H1 (cell line): ENCODE measurements at regions not wholly inside any gene's neighbourhood (a gene's known extent, or its start where the extent isn't known, plus 50 kb on each side); places are given as distances from the start of the nearest gene placed in this dataset.

Experiments used
- CTCF ChIA-PET: fragments of 300-600 bp; sonication (Branson Sonifier 250); formaldehyde crosslinking; loops from one replicate; lab custom pipeline; 2021; ENCODE audit not compliant: partially characterized antibody; lab: Charles Lee
- POLR2A ChIA-PET: fragments of 300-600 bp; sonication (Branson Sonifier 250); formaldehyde crosslinking; loops from one replicate; lab custom pipeline; 2021; ENCODE audit warnings: inconsistent platforms; ENCODE audit not compliant: partially characterized antibody; lab: Charles Lee
- DNase-seq, 2 experiments: peaks; one replicate each; pipeline versions ENCODE4 v3.0.0 to v3.0.0-alpha.2; 2010 to 2022; ENCODE audit warnings: low spot score in 2 of 2, low read depth in 1 of 2, mixed read lengths in 1 of 2
- FAIRE-seq: peaks from 2 replicates; lab custom pipeline; 2011; peaks lifted over from hg19 to GRCh38; lab: Jason Lieb, UNC
- H2AFZ ChIP-seq: 2 replicates; pipeline ENCODE4 v1.8.1; 2012; ENCODE audit warnings: low read length, inconsistent platforms
- H2AK5ac ChIP-seq: 2 replicates; pipeline ENCODE4 v1.6.1; 2013; ENCODE audit warnings: low read depth, low read length
- H2BK120ac ChIP-seq: replicated peaks from 2 replicates; pipeline ENCODE3; 2013; ENCODE audit warnings: low read depth, low read length, inconsistent platforms
- H2BK12ac ChIP-seq: 2 replicates; pipeline ENCODE4 v1.6.1; 2013; ENCODE audit warnings: low read depth, low read length
- H2BK15ac ChIP-seq: 2 replicates; pipeline ENCODE4 v1.6.1; 2013; ENCODE audit warnings: low read length
- H2BK20ac ChIP-seq: 2 replicates; pipeline ENCODE4 v1.6.1; 2013; ENCODE audit warnings: low read length
- H2BK5ac ChIP-seq: 2 replicates; pipeline ENCODE4 v1.6.1; 2013; ENCODE audit warnings: low read depth, low read length
- H3K14ac ChIP-seq: 2 replicates; pipeline ENCODE4 v1.6.1; 2013; ENCODE audit warnings: inconsistent platforms; ENCODE audit not compliant: insufficient read length
- H3K18ac ChIP-seq: 2 replicates; pipeline ENCODE4 v1.6.1; 2013; ENCODE audit warnings: low read length; ENCODE audit errors: extremely low read depth
- H3K23ac ChIP-seq: 2 replicates; pipeline ENCODE4 v1.6.1; 2013; ENCODE audit warnings: inconsistent platforms; ENCODE audit not compliant: insufficient read length
- H3K23me2 ChIP-seq: 2 replicates; pipeline ENCODE4 v1.6.1; 2013; ENCODE audit warnings: low read depth, low read length
- H3K27ac ChIP-seq: 2 replicates; pipeline ENCODE4 v1.6.1; 2011; ENCODE audit warnings: low read depth, low read length, inconsistent platforms
- H3K27me3 ChIP-seq, 4 experiments: replicated peaks in 1 of 4; 1 replicate in 1 of 4; 2 replicates in 3 of 4; pipeline versions ENCODE4 v1.6.1 to v1.8.1; 2011 to 2013; ENCODE audit warnings: low read length in 3 of 4, mild to moderate bottlenecking in 3 of 4, inconsistent platforms in 2 of 4, mixed read lengths in 2 of 4, moderate library complexity in 1 of 4; ENCODE audit not compliant: control insufficient read depth in 3 of 4, insufficient read depth in 3 of 4; ENCODE audit errors: extremely low read depth in 1 of 4
- H3K36me3 ChIP-seq, 4 experiments: 2 replicates each; pipeline versions ENCODE4 v1.6.1 to v1.8.1; 2011 to 2013; ENCODE audit warnings: mild to moderate bottlenecking in 4 of 4, low read length in 3 of 4, moderate library complexity in 2 of 4, control low read depth in 1 of 4, inconsistent platforms in 1 of 4; ENCODE audit not compliant: insufficient read depth in 4 of 4, control insufficient read depth in 2 of 4
- H3K4ac ChIP-seq: replicated peaks from 2 replicates; pipeline ENCODE3; 2013; ENCODE audit warnings: low read length, low read depth, mixed read lengths, inconsistent platforms; ENCODE audit not compliant: insufficient read length
- H3K4me1 ChIP-seq, 4 experiments: replicated peaks in 1 of 4; 1 replicate in 1 of 4; 2 replicates in 3 of 4; pipeline versions ENCODE4 v1.6.1 to v1.8.1; 2011 to 2013; ENCODE audit warnings: low read length in 3 of 4, inconsistent platforms in 2 of 4, mixed read lengths in 1 of 4; ENCODE audit not compliant: insufficient read depth in 4 of 4, control insufficient read depth in 3 of 4
- H3K4me2 ChIP-seq, 2 experiments: 2 replicates each; pipeline versions ENCODE4 v1.6.1 to v1.8.1; 2011 to 2013; ENCODE audit warnings: low read depth in 2 of 2, low read length in 2 of 2, control low read depth in 1 of 2, inconsistent platforms in 1 of 2, mild to moderate bottlenecking in 1 of 2; ENCODE audit not compliant: insufficient read depth in 1 of 2
- H3K4me3 ChIP-seq, 4 experiments: fragments of 200-600, 300-600 bp in 1 of 4; sonication (generic), shearing (Covaris generic), sonication (Bioruptor Twin) in 1 of 4; 2 replicates each; pipeline versions ENCODE4 v1.5.1 to v1.8.1; 2011 to 2016; ENCODE audit warnings: low read length in 4 of 4, low read depth in 3 of 4, control low read depth in 2 of 4, inconsistent platforms in 2 of 4, mild to moderate bottlenecking in 2 of 4, mixed read lengths in 1 of 4, moderate library complexity in 1 of 4; ENCODE audit not compliant: insufficient read depth in 2 of 4; ENCODE audit errors: extremely low read depth in 1 of 4
- H3K56ac ChIP-seq: replicated peaks from 2 replicates; pipeline ENCODE3; 2013; ENCODE audit warnings: low read depth, mild to moderate bottlenecking, mixed read lengths, low read length, inconsistent platforms; ENCODE audit not compliant: insufficient read length
- H3K79me1 ChIP-seq: 2 replicates; pipeline ENCODE4 v1.6.1; 2013; ENCODE audit warnings: low read depth, low read length, control low read depth
- H3K79me2 ChIP-seq, 2 experiments: 2 replicates each; pipeline versions ENCODE4 v1.6.1 to v1.8.1; 2012 to 2013; ENCODE audit warnings: low read length in 2 of 2, mild to moderate bottlenecking in 2 of 2, inconsistent platforms in 1 of 2; ENCODE audit not compliant: insufficient read depth in 2 of 2, control insufficient read depth in 1 of 2
- H3K9ac ChIP-seq, 4 experiments: replicated peaks in 1 of 4; 1 replicate in 1 of 4; 2 replicates in 3 of 4; pipeline versions ENCODE4 v1.6.1 to v1.8.1; 2011 to 2013; ENCODE audit warnings: low read depth in 3 of 4, low read length in 3 of 4, control low read depth in 2 of 4, mild to moderate bottlenecking in 2 of 4, moderate library complexity in 2 of 4, inconsistent platforms in 1 of 4; ENCODE audit errors: extremely low read depth in 1 of 4
- H3K9me3 ChIP-seq, 2 experiments: 2 replicates each; pipeline versions ENCODE4 v1.6.1 to v1.8.1; 2012 to 2013; ENCODE audit warnings: mild to moderate bottlenecking in 2 of 2, moderate library complexity in 2 of 2, control low read depth in 1 of 2, inconsistent platforms in 1 of 2, low read depth in 1 of 2, low read length in 1 of 2, mixed read lengths in 1 of 2; ENCODE audit not compliant: insufficient read depth in 2 of 2
- H4K20me1 ChIP-seq, 2 experiments: replicated peaks in 1 of 2; 2 replicates each; pipeline versions ENCODE3 to v1.8.1; 2011 to 2013; ENCODE audit warnings: inconsistent platforms in 2 of 2, low read length in 2 of 2, mild to moderate bottlenecking in 1 of 2; ENCODE audit not compliant: insufficient read depth in 2 of 2, control insufficient read depth in 1 of 2
- H4K5ac ChIP-seq: 2 replicates; pipeline ENCODE4 v1.6.1; 2013; ENCODE audit warnings: low read length, low read depth, mixed read lengths, inconsistent platforms; ENCODE audit not compliant: insufficient read length
- H4K8ac ChIP-seq: 2 replicates; pipeline ENCODE4 v1.8.0; 2013; ENCODE audit warnings: mild to moderate bottlenecking, moderate library complexity, low read length, inconsistent platforms; ENCODE audit not compliant: insufficient read depth; ENCODE audit errors: extremely low read depth
- H4K91ac ChIP-seq: replicated peaks from 2 replicates; pipeline ENCODE3; 2013; ENCODE audit warnings: low read length, mixed read lengths, inconsistent platforms; ENCODE audit not compliant: insufficient read length
- BRCA1 ChIP-seq: IDR thresholded peaks from 2 replicates; pipeline ENCODE4 v1.6.1; 2012; ENCODE audit warnings: low read depth, low read length, improper control_type of control experiment
- CEBPB ChIP-seq: IDR thresholded peaks from 2 replicates; pipeline ENCODE4 v1.6.1; 2012; ENCODE audit warnings: low read depth, low read length
- CREB1 ChIP-seq: IDR thresholded peaks from 2 replicates; pipeline ENCODE4 v1.6.1; 2012; ENCODE audit warnings: inconsistent platforms
- EGR1 ChIP-seq: IDR thresholded peaks from 2 replicates; pipeline ENCODE4 v1.6.1; 2011; ENCODE audit warnings: low read depth, low read length, borderline replicate concordance
- GABPA ChIP-seq: IDR thresholded peaks from 2 replicates; pipeline ENCODE4 v1.6.1; 2011; ENCODE audit warnings: mild to moderate bottlenecking, low read length, moderate library complexity, borderline replicate concordance; ENCODE audit not compliant: insufficient read depth
- JUN ChIP-seq: IDR thresholded peaks from 2 replicates; pipeline ENCODE4 v1.6.1; 2011; ENCODE audit warnings: low read depth, mild to moderate bottlenecking, improper control_type of control experiment, low read length
- KDM1A ChIP-seq: fragments of 200-600, 300-600 bp; sonication (generic); IDR thresholded peaks from 2 replicates; pipeline ENCODE4 v1.7.1; 2016; ENCODE audit warnings: mild to moderate bottlenecking, low read length, borderline replicate concordance
- POLR2A ChIP-seq, 2 experiments: IDR thresholded peaks; 1 replicate in 1 of 2; 2 replicates in 1 of 2; pipeline ENCODE4 v1.6.1; 2011; ENCODE audit warnings: low read depth in 2 of 2, low read length in 2 of 2, mild to moderate bottlenecking in 2 of 2; ENCODE audit errors: control extremely low read depth in 1 of 2
- RNF2 ChIP-seq: fragments of 200-900, 300-1000 bp; sonication (generic); IDR thresholded peaks from 2 replicates; pipeline ENCODE4 v1.7.1; 2016; ENCODE audit warnings: borderline replicate concordance, low read depth, mild to moderate bottlenecking, antibody characterized with exemption, low read length; ENCODE audit not compliant: poor library complexity, severe bottlenecking; ENCODE audit errors: missing control alignments
- TCF12 ChIP-seq: IDR thresholded peaks from 2 replicates; pipeline ENCODE4 v1.6.1; 2011; ENCODE audit warnings: low read depth, mild to moderate bottlenecking, low read length
- WGBS, 2 experiments: shearing (Covaris generic) in 1 of 2; methylation state at CpG; one replicate each; pipeline versions ENCODE4 v1.1.6 to v1.1.7; 2013 to 2015; ENCODE audit warnings: low lambda C conversion rate in 2 of 2, mixed read lengths in 2 of 2, inconsistent platforms in 1 of 2, low coverage in 1 of 2, missing lambda C conversion rate in 1 of 2; ENCODE audit not compliant: insufficient replicate concordance in 2 of 2, insufficient coverage in 1 of 2, insufficient read length in 1 of 2; ENCODE audit errors: extremely low coverage in 1 of 2, missing lambda C conversion rate in 1 of 2; 5-methylcytosine and 5-hydroxymethylcytosine counted together

DNA sequence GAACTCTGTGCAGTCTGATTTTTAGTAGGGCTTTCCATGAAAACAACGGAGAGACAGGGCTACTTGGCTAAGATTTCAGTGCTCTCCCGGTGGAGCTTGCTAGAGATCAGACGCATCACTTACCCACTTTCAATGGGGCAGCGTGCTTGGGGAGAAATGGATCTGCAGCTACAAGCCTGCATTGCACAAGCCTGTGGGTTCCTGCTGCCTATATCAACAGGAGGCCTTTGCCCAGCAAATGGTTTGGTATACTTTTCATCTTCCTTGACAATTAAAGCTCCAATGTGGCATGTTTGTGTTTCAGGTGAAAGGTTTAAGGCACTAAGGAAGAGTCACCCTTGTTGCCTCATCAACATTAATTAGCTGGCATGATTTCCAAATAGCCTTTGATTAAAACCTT, 136.0 kb upstream of the FOXQ1 start:
- no peak overlapping the region for H2AK5ac ChIP-seq
- no peak overlapping the region for H2BK12ac ChIP-seq
- TF ChIP-seq TCF12 (no peak), POLR2A (IDR thresholded peaks at IDR 0.05; ENCODE audit: control extremely low read depth in 1 of 2, low read depth in 2 of 2, low read length in 2 of 2) (no peak), KDM1A (no peak), CEBPB (no peak), CREB1 (no peak), RNF2 (no peak), GABPA (no peak), BRCA1 (no peak), JUN (no peak), EGR1 (no peak)
- no peak overlapping the region for H3K9ac ChIP-seq
- no peak overlapping the region for H3K27ac ChIP-seq
- no peaks in the 10 kb centered on the region for H4K20me1 ChIP-seq
- no peak overlapping the region for H3K4me3 ChIP-seq
- no peak overlapping the region for H3K56ac ChIP-seq
- 86% methylated on average over 4 of the region's 4 CpGs; no CpG with 5 or more reads in 1 of the 2 experiments for WGBS, 2 experiments
- FAIRE-seq (no peak), DNase-seq (no peak)
- H2BK15ac ChIP-seq: no peak overlapping the region
- no peak overlapping the region for H4K8ac ChIP-seq
- ChIA-PET POLR2A (no interaction called here), CTCF (interaction anchor here (0.7 to 1.1 kb wide), 2 partner anchors 10 to 12 kb away, joined by 3 read pairs; no protein-coding TSS in a partner anchor)
- no peak overlapping the region for H3K23ac ChIP-seq
- H3K4me1 ChIP-seq: no peaks in the 10 kb centered on the region
- no peaks in the 10 kb centered on the region for H3K27me3 ChIP-seq
- H2BK120ac ChIP-seq: no peak overlapping the region
- no peak overlapping the region for H3K14ac ChIP-seq
- H4K91ac ChIP-seq: no peak overlapping the region
- H4K5ac ChIP-seq: no peak overlapping the region
- H3K4ac ChIP-seq: no peak overlapping the region
- H3K4me2 ChIP-seq: no peak overlapping the region
- no peak overlapping the region for H2BK20ac ChIP-seq
- no peaks in the 10 kb centered on the region for H3K36me3 ChIP-seq
- H3K18ac ChIP-seq: no peak overlapping the region
- no peaks in the 10 kb centered on the region for H3K23me2 ChIP-seq
- no peaks in the 10 kb centered on the region for H3K79me1 ChIP-seq
- no peaks in the 10 kb centered on the region for H3K79me2 ChIP-seq
- no peak overlapping the region for H2AFZ ChIP-seq
- H3K9me3 ChIP-seq: no peaks in the 10 kb centered on the region
- H2BK5ac ChIP-seq: no peak overlapping the region
